ENCODE measurements at regions not wholly inside any gene's neighbourhood (a gene's known extent, or its start where the extent isn't known, plus 50 kb on each side); places are given as distances from the start of the nearest gene placed in this dataset.

- TF ChIP-seq POLR2A (IDR thresholded peaks at IDR 0.05) (no peak), POLR2AphosphoS5 (IDR thresholded peaks at IDR 0.05) (no peak), CTCF (IDR thresholded peaks at IDR 0.05) (no peak), EP300 (IDR thresholded peaks at IDR 0.05) (no peak)
Measured at GRCh38 chr13:54611390-54611789, 1582.8 kb downstream of the OLFM4 start.

All from suprapubic skin (tissue), 4 donors.